Spleen (tissue), 11 donors: ENCODE measurements at regions not wholly inside any gene's neighbourhood (a gene's known extent, or its start where the extent isn't known, plus 50 kb on each side); places are given as distances from the start of the nearest gene placed in this dataset.

Experiments used
- DNase-seq: peaks from one replicate; pipeline ENCODE4 v3.0.0-alpha.2; 2020
- H3K27ac ChIP-seq, 8 donors: fragments of 200-600 bp; sonication (generic) in 7 of 8; 1 replicate in 4 of 8; 2 replicates in 4 of 8; pipeline versions ENCODE4 v1.5.0 to v1.8.0; 2016 to 2021; ENCODE audit warnings: inconsistent platforms in 4 of 8, mild to moderate bottlenecking in 4 of 8, moderate library complexity in 1 of 8
- H3K27me3 ChIP-seq, 7 donors: fragments of 200-600 bp; sonication (generic) in 6 of 7; replicated peaks in 1 of 7; 1 replicate in 4 of 7; 2 replicates in 3 of 7; pipeline versions ENCODE4 v1.5.0 to v1.8.0; 2016 to 2021; ENCODE audit warnings: inconsistent platforms in 3 of 7, mild to moderate bottlenecking in 1 of 7
- H3K36me3 ChIP-seq, 6 donors: fragments of 200-600 bp; sonication (generic) in 5 of 6; 1 replicate in 4 of 6; 2 replicates in 2 of 6; pipeline versions ENCODE4 v1.5.0 to v1.8.0; 2016 to 2021; ENCODE audit warnings: inconsistent platforms in 2 of 6
- H3K4me1 ChIP-seq, 6 donors: fragments of 200-600 bp; sonication (generic) in 5 of 6; 1 replicate in 3 of 6; 2 replicates in 3 of 6; pipeline versions ENCODE4 v1.5.0 to v1.8.0; 2016 to 2021; ENCODE audit warnings: inconsistent platforms in 3 of 6
- H3K4me3 ChIP-seq, 8 donors: fragments of 200-600 bp; sonication (generic) in 7 of 8; 1 replicate in 4 of 8; 2 replicates in 4 of 8; pipeline versions ENCODE4 v1.5.0 to v1.8.0; 2016 to 2021; ENCODE audit warnings: inconsistent platforms in 4 of 8, mild to moderate bottlenecking in 4 of 8, moderate library complexity in 2 of 8
- H3K9me3 ChIP-seq, 8 donors: fragments of 200-600 bp; sonication (generic) in 7 of 8; 1 replicate in 4 of 8; 2 replicates in 4 of 8; pipeline versions ENCODE4 v1.5.0 to v1.8.0; 2016 to 2021; ENCODE audit warnings: inconsistent platforms in 4 of 8
- POLR2A ChIP-seq, 3 donors: fragments of 450-650 bp; IDR thresholded peaks; one replicate each; pipeline ENCODE4 v1.5.1; 2017; ENCODE audit warnings: antibody characterized with exemption in 3 of 3, mild to moderate bottlenecking in 1 of 3
- POLR2AphosphoS5 ChIP-seq, 3 donors: sonication (generic); formaldehyde crosslinking; IDR thresholded peaks; one replicate each; pipeline ENCODE4 v1.5.1; 2017; ENCODE audit warnings: antibody characterized with exemption in 3 of 3
- WGBS, 5 donors: extraction: QIAGEN DNeasy Blood & Tissue Kit in 3 of 5; methylation state at CpG; one replicate each; pipeline versions ENCODE4 v1.1.5 to v1.1.7; 2013 to 2018; 5-methylcytosine and 5-hydroxymethylcytosine counted together
- intact Hi-C: fragments of 100-400 bp; cut with DNase I; formaldehyde crosslinking; loops from one replicate; pipeline ENCODE4 v1.15.0; 2023; ENCODE audit warnings: low total_unique reads
- TF ChIP-seq, protein P1 (sequence below), 11 experiments: fragments of 200-600 bp in 7 of 11; fragments of 450-650 bp in 4 of 11; sonication (generic) in 4 of 11; IDR thresholded peaks in 8 of 11; conservative IDR thresholded peaks in 3 of 11; 1 replicate in 7 of 11; 2 replicates in 4 of 11; pipeline versions ENCODE4 v1.4.0 to v1.8.0; 2016 to 2021; ENCODE audit warnings: antibody characterized with exemption in 11 of 11, inconsistent platforms in 4 of 11, mild to moderate bottlenecking in 1 of 11
- donor health status: healthy with polysubstance abuse.
- donor health status: DM: no; HTN: no; CAD: no; lungs with moderate emphysema.
- donor health status: DM: no; HTN: no; CAD: no.
- donor health status: Bipolar disorder and iron deficiency.
- donor health status: healthy.
- donor health status: DM: no; HTN: no; CAD: no.
- donor health status: DM: yes; HTN: yes; CAD: no.

DNA sequence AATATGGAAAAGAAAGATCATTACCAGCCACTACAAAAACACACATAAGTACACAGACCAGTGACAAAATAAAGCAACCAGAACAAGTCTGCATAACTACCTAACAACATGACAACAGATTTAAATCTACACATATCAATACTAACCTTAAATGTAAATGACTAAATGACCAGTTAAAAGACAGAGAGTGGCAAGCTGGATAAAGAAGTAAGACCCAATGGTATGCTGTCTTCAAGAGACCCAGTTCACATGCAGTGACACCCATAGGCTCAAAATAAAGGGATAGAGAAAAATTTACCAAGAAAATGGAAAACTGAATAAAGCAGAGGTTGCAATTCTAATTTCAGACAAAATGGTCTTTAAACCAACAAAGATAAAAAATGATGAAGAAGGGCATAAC is 938.1 kb downstream of the EFNA5 start:
- H3K4me1 ChIP-seq = no peaks in the 10 kb centered on the region

DNA sequence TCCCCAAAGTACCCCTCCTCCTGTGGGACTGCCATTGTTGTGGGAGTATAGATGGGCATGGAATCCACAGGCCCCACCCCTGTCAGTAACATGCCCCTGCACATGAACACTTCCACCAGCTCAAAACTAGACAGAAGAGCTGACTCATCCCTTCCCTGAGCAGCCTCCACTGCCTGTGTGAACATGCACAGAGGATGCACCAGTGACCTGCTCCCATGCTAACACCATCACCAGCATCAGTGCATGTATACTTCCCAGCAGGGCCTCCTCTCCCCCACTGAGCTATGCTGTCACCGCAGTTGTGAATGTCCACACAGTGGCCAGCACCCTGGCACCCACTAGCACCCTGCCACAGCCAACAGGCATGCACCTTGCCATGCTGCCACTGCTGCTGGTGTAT is 939.8 kb downstream of the EFNA5 start:
- Histone ChIP-seq H3K27me3 (no peaks in the 10 kb centered on the region), H3K9me3 (peaks cover 0 to 56% (median 34%) of the 10 kb centered on the region in 8 donors), H3K27ac (no peak overlapping the region), H3K4me1 (no peaks in the 10 kb centered on the region), H3K36me3 (no peaks in the 10 kb centered on the region), H3K4me3 (no peak overlapping the region)
- 80 to 100% (median 92%) methylated on average over 1 of the region's 1 CpG for WGBS, 5 donors
- intact Hi-C loops = no loop called here
- no peak for DNase-seq
- TF ChIP-seq POLR2AphosphoS5 (IDR thresholded peaks at IDR 0.05) = no peak
- TF ChIP-seq, protein P1, sequence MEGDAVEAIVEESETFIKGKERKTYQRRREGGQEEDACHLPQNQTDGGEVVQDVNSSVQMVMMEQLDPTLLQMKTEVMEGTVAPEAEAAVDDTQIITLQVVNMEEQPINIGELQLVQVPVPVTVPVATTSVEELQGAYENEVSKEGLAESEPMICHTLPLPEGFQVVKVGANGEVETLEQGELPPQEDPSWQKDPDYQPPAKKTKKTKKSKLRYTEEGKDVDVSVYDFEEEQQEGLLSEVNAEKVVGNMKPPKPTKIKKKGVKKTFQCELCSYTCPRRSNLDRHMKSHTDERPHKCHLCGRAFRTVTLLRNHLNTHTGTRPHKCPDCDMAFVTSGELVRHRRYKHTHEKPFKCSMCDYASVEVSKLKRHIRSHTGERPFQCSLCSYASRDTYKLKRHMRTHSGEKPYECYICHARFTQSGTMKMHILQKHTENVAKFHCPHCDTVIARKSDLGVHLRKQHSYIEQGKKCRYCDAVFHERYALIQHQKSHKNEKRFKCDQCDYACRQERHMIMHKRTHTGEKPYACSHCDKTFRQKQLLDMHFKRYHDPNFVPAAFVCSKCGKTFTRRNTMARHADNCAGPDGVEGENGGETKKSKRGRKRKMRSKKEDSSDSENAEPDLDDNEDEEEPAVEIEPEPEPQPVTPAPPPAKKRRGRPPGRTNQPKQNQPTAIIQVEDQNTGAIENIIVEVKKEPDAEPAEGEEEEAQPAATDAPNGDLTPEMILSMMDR (IDR thresholded peaks at IDR 0.05 in 8 of 11, conservative IDR thresholded peaks at IDR 0.05 in 3 of 11) = no peak

More for the DNA sequence above, 938.1 kb downstream of the EFNA5 start:
- no peak for DNase-seq
- Histone ChIP-seq H3K36me3 (no peaks in the 10 kb centered on the region), H3K4me3 (no peak overlapping the region), H3K9me3 (peaks cover 0 to 56% (median 34%) of the 10 kb centered on the region in 8 donors), H3K27me3 (no peaks in the 10 kb centered on the region), H3K27ac (no peak overlapping the region)
- intact Hi-C loops = no loop called here
- TF ChIP-seq POLR2AphosphoS5 (IDR thresholded peaks at IDR 0.05) (no peak), POLR2A (IDR thresholded peaks at IDR 0.05) (no peak)
- TF ChIP-seq, protein P1 (IDR thresholded peaks at IDR 0.05 in 8 of 11, conservative IDR thresholded peaks at IDR 0.05 in 3 of 11) = no peak

DNA sequence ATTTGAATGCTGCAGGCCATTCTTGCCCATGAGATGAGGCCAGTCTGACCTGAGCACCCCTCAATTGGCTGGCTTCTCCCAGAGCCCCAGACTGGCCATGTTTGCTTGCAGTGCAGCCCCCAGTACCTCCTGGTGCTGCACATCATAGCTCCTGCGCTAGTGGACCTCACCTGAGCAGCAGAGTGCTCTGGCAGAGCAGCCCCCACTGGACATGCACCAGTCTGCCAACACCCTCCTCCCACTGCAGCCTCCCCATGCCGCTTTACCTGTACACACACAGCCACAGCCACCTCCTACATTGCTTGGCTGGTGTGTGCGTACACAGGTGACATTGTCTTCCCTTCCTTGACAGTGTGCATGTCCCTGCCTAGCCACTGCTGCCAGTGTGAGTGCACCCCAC is 940.2 kb downstream of the EFNA5 start:
- TF ChIP-seq, protein P1 (IDR thresholded peaks at IDR 0.05 in 8 of 11, conservative IDR thresholded peaks at IDR 0.05 in 3 of 11) = no peak
- TF ChIP-seq POLR2AphosphoS5 (IDR thresholded peaks at IDR 0.05) (no peak), POLR2A (IDR thresholded peaks at IDR 0.05) (no peak)
- H3K4me1 ChIP-seq = no peaks in the 10 kb centered on the region
- DNase-seq = no peak
- no peak overlapping the region for H3K4me3 ChIP-seq
- no peaks in the 10 kb centered on the region for H3K27me3 ChIP-seq
- WGBS, 5 donors = 49 to 65% (median 56%) methylated on average over 2 to 3 of the region's 3 CpGs
- intact Hi-C loops = no loop called here
- H3K9me3 ChIP-seq = peaks cover 0 to 54% (median 34%) of the 10 kb centered on the region in 8 donors
- H3K27ac ChIP-seq = no peak overlapping the region
- H3K36me3 ChIP-seq = no peaks in the 10 kb centered on the region

DNA sequence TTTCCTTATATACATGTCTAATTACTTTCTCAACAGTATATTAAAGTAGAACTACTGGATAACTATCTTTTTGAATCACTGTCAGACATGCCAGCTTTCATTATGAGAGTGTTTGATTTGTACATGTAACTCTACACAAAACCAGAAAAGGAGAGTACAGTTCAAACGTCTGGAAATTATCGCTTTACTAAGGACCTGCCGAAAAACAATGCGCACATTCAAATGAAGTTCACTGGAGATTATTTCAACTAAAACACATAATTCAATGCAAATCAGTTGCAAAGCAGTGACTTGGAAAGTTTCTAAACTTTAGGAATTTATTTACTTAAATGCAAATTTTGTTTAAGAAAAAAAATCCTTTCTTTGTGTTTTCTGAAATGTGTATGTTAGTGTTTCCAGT is 942.5 kb downstream of the EFNA5 start:
- no peaks in the 10 kb centered on the region for H3K27me3 ChIP-seq
- TF ChIP-seq POLR2A (IDR thresholded peaks at IDR 0.05) (no peak), POLR2AphosphoS5 (IDR thresholded peaks at IDR 0.05) (no peak)
- TF ChIP-seq, protein P1 (IDR thresholded peaks at IDR 0.05 in 8 of 11, conservative IDR thresholded peaks at IDR 0.05 in 3 of 11) = no peak
- no peak for DNase-seq
- H3K4me1 ChIP-seq = no peaks in the 10 kb centered on the region
- H3K9me3 ChIP-seq = peaks cover 0 to 31% (median 18%) of the 10 kb centered on the region in 8 donors
- H3K27ac ChIP-seq = no peak overlapping the region
- 93 to 95% (median 94%) methylated on average over 4 of the region's 4 CpGs for WGBS, 5 donors
- intact Hi-C loops = no loop called here
- no peaks in the 10 kb centered on the region for H3K36me3 ChIP-seq
- no peak overlapping the region for H3K4me3 ChIP-seq
